DND-41 (cell line): ENCODE measurements at regions not wholly inside any gene's neighbourhood (a gene's known extent, or its start where the extent isn't known, plus 50 kb on each side); places are given as distances from the start of the nearest gene placed in this dataset.

Experiments
- ATAC-seq: fragments of 200-7000 bp; cut with Tn5 transposase; 3 replicates; pipeline ENCODE4 v1.9.1; 2021; ENCODE audit warnings: low read depth; ENCODE audit not compliant: insufficient read depth
- DNase-seq: peaks from one replicate; pipeline ENCODE4 v3.0.0-alpha.2; 2020
- H2AFZ ChIP-seq: 2 replicates; pipeline ENCODE4 v1.6.0; 2012; ENCODE audit warnings: low read depth, low read length
- H3K27ac ChIP-seq: 2 replicates; pipeline ENCODE4 v1.5.1; 2012; ENCODE audit warnings: low read length, inconsistent platforms
- H3K27me3 ChIP-seq: fragments of 200-600 bp; sonication (generic); 2 replicates; pipeline ENCODE4 v1.6.0; 2012; ENCODE audit warnings: low read length, mild to moderate bottlenecking, inconsistent platforms; ENCODE audit not compliant: insufficient read depth, poor library complexity
- H3K36me3 ChIP-seq: 2 replicates; pipeline ENCODE4 v1.5.1; 2012; ENCODE audit warnings: low read length, inconsistent platforms; ENCODE audit not compliant: insufficient read depth
- H3K4me1 ChIP-seq: 2 replicates; pipeline ENCODE4 v1.5.1; 2012; ENCODE audit warnings: mild to moderate bottlenecking, low read length; ENCODE audit not compliant: insufficient read depth
- H3K4me2 ChIP-seq: 2 replicates; pipeline ENCODE4 v1.6.0; 2012; ENCODE audit warnings: mild to moderate bottlenecking, moderate library complexity, low read length, inconsistent platforms; ENCODE audit not compliant: insufficient read depth
- H3K4me3 ChIP-seq, 2 experiments: fragments of 200-600 bp in 1 of 2; shearing (Covaris generic) in 1 of 2; 2 replicates each; pipeline ENCODE4 v1.5.1; 2012 to 2016; ENCODE audit warnings: inconsistent platforms in 2 of 2, low read length in 2 of 2, mild to moderate bottlenecking in 2 of 2, low read depth in 1 of 2, moderate library complexity in 1 of 2
- H3K79me2 ChIP-seq: 2 replicates; pipeline ENCODE4 v1.6.0; 2012; ENCODE audit warnings: low read length, inconsistent platforms; ENCODE audit not compliant: insufficient read depth
- H3K9ac ChIP-seq: 2 replicates; pipeline ENCODE4 v1.6.0; 2012; ENCODE audit warnings: low read depth, mild to moderate bottlenecking, inconsistent platforms, low read length, moderate library complexity
- H3K9me3 ChIP-seq: 2 replicates; pipeline ENCODE4 v1.5.1; 2012; ENCODE audit warnings: low read length, moderate library complexity, mild to moderate bottlenecking, inconsistent platforms; ENCODE audit not compliant: insufficient read depth, severe bottlenecking
- H4K20me1 ChIP-seq: 2 replicates; pipeline ENCODE4 v1.6.0; 2012; ENCODE audit warnings: low read length; ENCODE audit not compliant: insufficient read depth
- EZH2 ChIP-seq: IDR thresholded peaks from 3 replicates; pipeline ENCODE4 v1.6.1; 2012; ENCODE audit warnings: borderline replicate concordance, low read depth, mild to moderate bottlenecking, moderate library complexity, low read length, inconsistent platforms; ENCODE audit not compliant: severe bottlenecking
- TF ChIP-seq, protein P1 (sequence below): IDR thresholded peaks from 2 replicates; pipeline ENCODE4 v1.5.1; 2012; ENCODE audit warnings: borderline replicate concordance, low read length, moderate library complexity, mild to moderate bottlenecking; ENCODE audit not compliant: poor library complexity, severe bottlenecking; ENCODE audit errors: extremely low read depth

GRCh38 chr2:120879431-120880295 lies 144.0 kb downstream of the GLI2 start:
- Histone ChIP-seq H3K79me2 (no peaks in the 10 kb centered on the region), H3K4me1 (no peaks in the 10 kb centered on the region), H3K9me3 (no peaks in the 10 kb centered on the region), H2AFZ (no peak overlapping the region), H3K4me2 (no peak overlapping the region), H3K4me3 (no peak overlapping the region), H4K20me1 (no peaks in the 10 kb centered on the region; the same call in 1 of the 2 replicates), H3K27ac (no peak overlapping the region), H3K36me3 (no peaks in the 10 kb centered on the region), H3K9ac (no peak overlapping the region), H3K27me3 (peaks cover 6% of the 10 kb centered on the region)
- ATAC-seq (no peak), DNase-seq (no peak)
- TF ChIP-seq, protein P1, sequence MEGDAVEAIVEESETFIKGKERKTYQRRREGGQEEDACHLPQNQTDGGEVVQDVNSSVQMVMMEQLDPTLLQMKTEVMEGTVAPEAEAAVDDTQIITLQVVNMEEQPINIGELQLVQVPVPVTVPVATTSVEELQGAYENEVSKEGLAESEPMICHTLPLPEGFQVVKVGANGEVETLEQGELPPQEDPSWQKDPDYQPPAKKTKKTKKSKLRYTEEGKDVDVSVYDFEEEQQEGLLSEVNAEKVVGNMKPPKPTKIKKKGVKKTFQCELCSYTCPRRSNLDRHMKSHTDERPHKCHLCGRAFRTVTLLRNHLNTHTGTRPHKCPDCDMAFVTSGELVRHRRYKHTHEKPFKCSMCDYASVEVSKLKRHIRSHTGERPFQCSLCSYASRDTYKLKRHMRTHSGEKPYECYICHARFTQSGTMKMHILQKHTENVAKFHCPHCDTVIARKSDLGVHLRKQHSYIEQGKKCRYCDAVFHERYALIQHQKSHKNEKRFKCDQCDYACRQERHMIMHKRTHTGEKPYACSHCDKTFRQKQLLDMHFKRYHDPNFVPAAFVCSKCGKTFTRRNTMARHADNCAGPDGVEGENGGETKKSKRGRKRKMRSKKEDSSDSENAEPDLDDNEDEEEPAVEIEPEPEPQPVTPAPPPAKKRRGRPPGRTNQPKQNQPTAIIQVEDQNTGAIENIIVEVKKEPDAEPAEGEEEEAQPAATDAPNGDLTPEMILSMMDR: no peak
- TF ChIP-seq EZH2: no peak

DNA sequence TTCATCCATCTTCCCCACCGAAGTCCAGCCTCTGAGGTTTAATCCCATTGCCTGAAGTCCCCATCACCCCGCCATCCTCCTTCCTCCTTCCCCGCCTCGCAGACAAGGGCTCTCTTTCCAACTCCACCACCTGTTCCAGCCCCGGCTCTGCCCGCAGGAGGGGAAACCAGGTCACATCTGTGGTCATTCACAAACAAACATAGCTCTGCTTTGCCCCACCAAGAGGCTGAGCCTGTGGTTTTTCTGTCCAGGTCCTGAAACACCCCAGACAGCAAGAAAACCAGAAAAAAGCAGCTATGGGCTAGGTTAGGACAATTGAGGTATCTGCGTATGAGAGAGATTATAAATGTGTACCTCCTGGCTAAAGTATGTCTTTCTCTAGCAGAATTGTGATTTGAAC lies 144.7 kb downstream of the GLI2 start:
- H3K9ac ChIP-seq: no peak overlapping the region
- no peak overlapping the region for H3K27ac ChIP-seq
- no peaks in the 10 kb centered on the region for H3K9me3 ChIP-seq
- H4K20me1 ChIP-seq: no peaks in the 10 kb centered on the region; the same call in 1 of the 2 replicates
- DNase-seq (no peak), ATAC-seq (no peak)
- H3K79me2 ChIP-seq: no peaks in the 10 kb centered on the region
- H2AFZ ChIP-seq: no peak overlapping the region
- peaks cover 6% of the 10 kb centered on the region for H3K27me3 ChIP-seq
- H3K36me3 ChIP-seq: no peaks in the 10 kb centered on the region
- no peaks in the 10 kb centered on the region for H3K4me1 ChIP-seq
- H3K4me3 ChIP-seq: no peak overlapping the region
- H3K4me2 ChIP-seq: no peak overlapping the region
- TF ChIP-seq, protein P1: no peak
- TF ChIP-seq EZH2: no peak

DNA sequence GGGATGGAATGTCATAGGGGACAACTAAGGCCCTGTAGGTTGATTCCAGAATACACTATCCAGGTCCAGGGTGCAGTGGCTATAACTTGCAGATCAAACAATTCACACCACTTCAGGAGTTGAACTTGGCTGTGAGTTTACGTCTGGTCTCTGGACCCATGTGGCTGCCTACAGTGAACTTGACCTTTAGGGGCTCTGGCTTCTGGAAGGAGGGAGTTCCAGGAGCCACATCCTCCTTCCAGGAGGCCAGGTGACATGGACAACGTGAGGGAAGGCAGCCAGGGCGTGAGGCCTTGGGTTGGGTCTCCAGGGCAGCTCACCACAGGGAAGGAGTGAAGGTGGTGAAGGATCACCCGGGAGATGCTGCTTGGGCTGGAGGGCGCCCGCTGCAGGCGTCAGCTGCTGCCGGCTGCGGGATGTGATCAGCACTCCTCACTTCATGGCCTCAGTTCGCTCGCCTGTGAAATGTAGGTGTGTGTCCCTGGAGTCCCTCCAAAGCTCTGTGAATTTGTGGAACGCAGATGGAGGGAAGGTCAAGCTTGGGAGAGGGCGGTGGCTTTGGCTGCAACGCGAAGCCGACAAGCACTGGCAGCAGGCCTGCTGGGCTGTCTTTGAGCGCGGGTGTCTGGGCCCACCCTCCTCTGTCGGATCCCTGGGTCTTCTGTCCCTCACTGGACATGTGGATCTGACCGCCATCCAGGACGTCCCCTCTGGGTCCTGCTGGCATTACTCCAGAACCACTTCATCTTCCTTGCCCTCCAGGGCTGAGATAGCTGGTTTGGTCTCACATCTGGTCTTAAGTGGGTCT lies 146.5 kb downstream of the GLI2 start:
- H3K4me3 ChIP-seq: no peak overlapping the region
- DNase-seq (no peak), ATAC-seq (no peak)
- peaks cover 13% of the 10 kb centered on the region for H3K27me3 ChIP-seq
- H4K20me1 ChIP-seq: no peaks in the 10 kb centered on the region; the same call in 1 of the 2 replicates
- no peaks in the 10 kb centered on the region for H3K4me1 ChIP-seq
- H3K4me2 ChIP-seq: no peak overlapping the region
- no peaks in the 10 kb centered on the region for H3K9me3 ChIP-seq
- no peaks in the 10 kb centered on the region for H3K79me2 ChIP-seq
- H2AFZ ChIP-seq: no peak overlapping the region
- no peaks in the 10 kb centered on the region for H3K36me3 ChIP-seq
- TF ChIP-seq EZH2: no peak
- TF ChIP-seq, protein P1: no peak
- H3K9ac ChIP-seq: no peak overlapping the region
- H3K27ac ChIP-seq: no peak overlapping the region
